ENCODE measurements at regions not wholly inside any gene's neighbourhood (a gene's known extent, or its start where the extent isn't known, plus 50 kb on each side); places are given as distances from the start of the nearest gene placed in this dataset.

DNA sequence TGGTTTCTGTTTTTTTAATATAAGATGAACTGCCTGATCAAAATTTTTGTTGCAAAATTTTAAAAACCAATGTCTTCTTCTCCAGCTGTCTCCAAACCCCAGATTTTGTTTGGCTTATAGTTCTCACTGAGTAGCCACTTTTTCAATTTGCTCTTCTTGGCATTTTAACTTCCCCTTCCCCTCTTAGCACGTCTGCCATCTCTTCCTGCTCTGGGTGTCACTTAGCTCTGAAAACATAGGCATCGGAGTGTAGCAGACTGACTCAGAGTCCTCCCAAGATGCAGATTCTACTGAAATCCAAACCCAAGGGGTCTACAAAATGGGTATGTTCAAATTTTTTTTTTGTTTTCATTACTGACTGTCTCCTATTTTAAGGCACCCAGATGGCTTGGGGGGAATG is 270.3 kb upstream of the KIRREL3 start:
- H3K9me3 Mint-ChIP-seq (ENCODE audit: unreplicated experiment) = no peaks in the 10 kb centered on the region
- H3K27ac Mint-ChIP-seq (ENCODE audit: unreplicated experiment) = no peak overlapping the region
- TF ChIP-seq, protein P1, sequence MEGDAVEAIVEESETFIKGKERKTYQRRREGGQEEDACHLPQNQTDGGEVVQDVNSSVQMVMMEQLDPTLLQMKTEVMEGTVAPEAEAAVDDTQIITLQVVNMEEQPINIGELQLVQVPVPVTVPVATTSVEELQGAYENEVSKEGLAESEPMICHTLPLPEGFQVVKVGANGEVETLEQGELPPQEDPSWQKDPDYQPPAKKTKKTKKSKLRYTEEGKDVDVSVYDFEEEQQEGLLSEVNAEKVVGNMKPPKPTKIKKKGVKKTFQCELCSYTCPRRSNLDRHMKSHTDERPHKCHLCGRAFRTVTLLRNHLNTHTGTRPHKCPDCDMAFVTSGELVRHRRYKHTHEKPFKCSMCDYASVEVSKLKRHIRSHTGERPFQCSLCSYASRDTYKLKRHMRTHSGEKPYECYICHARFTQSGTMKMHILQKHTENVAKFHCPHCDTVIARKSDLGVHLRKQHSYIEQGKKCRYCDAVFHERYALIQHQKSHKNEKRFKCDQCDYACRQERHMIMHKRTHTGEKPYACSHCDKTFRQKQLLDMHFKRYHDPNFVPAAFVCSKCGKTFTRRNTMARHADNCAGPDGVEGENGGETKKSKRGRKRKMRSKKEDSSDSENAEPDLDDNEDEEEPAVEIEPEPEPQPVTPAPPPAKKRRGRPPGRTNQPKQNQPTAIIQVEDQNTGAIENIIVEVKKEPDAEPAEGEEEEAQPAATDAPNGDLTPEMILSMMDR (IDR thresholded peaks at IDR 0.05; ENCODE audit: unreplicated experiment) = no peak
- no peak overlapping the region for H3K4me3 Mint-ChIP-seq (ENCODE audit: unreplicated experiment)
- peaks cover 1% of the 10 kb centered on the region for H3K27me3 Mint-ChIP-seq (ENCODE audit: unreplicated experiment)
- DNase-seq (ENCODE audit: low spot score) = no peak
- H3K4me1 Mint-ChIP-seq (ENCODE audit: unreplicated experiment) = no peaks in the 10 kb centered on the region
- no peaks in the 10 kb centered on the region for H3K36me3 Mint-ChIP-seq (ENCODE audit: low read depth, unreplicated experiment)

DNA sequence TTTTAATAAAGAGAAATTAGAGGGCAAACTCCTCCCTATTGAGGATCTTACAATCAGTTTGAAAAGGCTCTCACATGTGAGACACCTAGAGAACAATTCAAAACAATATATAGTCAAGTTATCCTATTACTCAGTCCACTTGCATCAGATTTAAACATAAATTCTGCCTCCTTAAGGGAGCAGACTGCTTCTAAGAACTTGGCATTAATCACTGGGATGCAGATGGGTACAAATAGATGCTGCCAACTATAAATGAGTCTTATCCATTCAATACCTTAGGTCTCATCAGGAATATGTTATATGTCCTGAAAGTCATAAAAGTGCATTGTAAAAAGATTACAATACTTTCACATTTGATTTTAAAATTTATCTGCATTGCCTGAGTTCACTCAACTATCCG is 269.3 kb upstream of the KIRREL3 start:
- H3K9me3 Mint-ChIP-seq (ENCODE audit: unreplicated experiment) = no peaks in the 10 kb centered on the region
- TF ChIP-seq, protein P1 (IDR thresholded peaks at IDR 0.05; ENCODE audit: unreplicated experiment) = no peak

DNA sequence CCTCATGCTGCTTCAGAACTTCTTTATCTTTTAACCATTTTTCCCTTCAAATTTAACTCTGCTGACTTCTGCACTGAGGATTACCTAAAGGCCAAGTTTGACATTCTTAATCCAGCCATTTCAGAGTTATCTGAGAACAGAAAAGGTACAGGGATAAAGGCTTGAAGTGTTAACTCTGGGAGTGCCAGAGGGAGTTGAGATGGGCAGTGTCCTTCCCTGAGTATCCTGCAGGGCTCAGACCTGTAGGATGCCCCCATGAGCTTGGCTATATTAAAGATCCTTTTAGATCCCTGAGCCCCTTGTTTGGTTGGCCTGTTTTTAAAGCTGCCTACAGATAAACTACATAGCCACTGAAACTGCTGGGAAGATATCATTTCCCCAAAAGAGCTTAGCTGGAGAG is 268.4 kb upstream of the KIRREL3 start:
- no peaks in the 10 kb centered on the region for H3K4me1 Mint-ChIP-seq (ENCODE audit: unreplicated experiment)
- no peak overlapping the region for H3K27ac Mint-ChIP-seq (ENCODE audit: unreplicated experiment)
- TF ChIP-seq, protein P1 (IDR thresholded peaks at IDR 0.05; ENCODE audit: unreplicated experiment) = no peak
- no peaks in the 10 kb centered on the region for H3K36me3 Mint-ChIP-seq (ENCODE audit: low read depth, unreplicated experiment)
- DNase-seq (ENCODE audit: low spot score) = no peak
- H3K9me3 Mint-ChIP-seq (ENCODE audit: unreplicated experiment) = no peaks in the 10 kb centered on the region
- H3K4me3 Mint-ChIP-seq (ENCODE audit: unreplicated experiment) = no peak overlapping the region
- H3K27me3 Mint-ChIP-seq (ENCODE audit: unreplicated experiment) = peaks cover 1% of the 10 kb centered on the region

More for the DNA sequence above, 269.3 kb upstream of the KIRREL3 start:
- H3K36me3 Mint-ChIP-seq (ENCODE audit: low read depth, unreplicated experiment) = no peaks in the 10 kb centered on the region
- no peak overlapping the region for H3K27ac Mint-ChIP-seq (ENCODE audit: unreplicated experiment)
- no peak overlapping the region for H3K4me3 Mint-ChIP-seq (ENCODE audit: unreplicated experiment)
- DNase-seq (ENCODE audit: low spot score) = no peak
- H3K4me1 Mint-ChIP-seq (ENCODE audit: unreplicated experiment) = no peaks in the 10 kb centered on the region
- H3K27me3 Mint-ChIP-seq (ENCODE audit: unreplicated experiment) = peaks cover 1% of the 10 kb centered on the region

DNA sequence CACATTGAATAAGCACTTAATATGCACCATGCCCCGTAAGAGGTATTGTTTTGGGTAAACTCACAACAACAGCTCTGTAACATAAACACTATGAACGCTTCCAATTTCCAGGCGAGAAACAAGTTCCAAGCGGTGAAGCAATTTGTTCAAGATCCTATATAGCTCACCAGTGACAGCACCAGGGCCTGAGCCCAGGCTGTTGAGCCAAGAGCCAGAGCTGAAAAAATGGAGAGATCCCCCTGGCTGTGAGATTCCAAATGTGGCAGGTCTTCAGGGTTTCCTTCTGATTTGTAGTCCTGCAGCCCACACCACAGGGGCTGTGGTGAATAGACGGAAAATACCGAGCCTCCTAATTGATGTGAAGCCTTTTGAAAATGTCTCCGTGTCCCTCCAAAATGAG is 268.0 kb upstream of the KIRREL3 start:
- H3K4me3 Mint-ChIP-seq (ENCODE audit: unreplicated experiment) = no peak overlapping the region
- peaks cover 1% of the 10 kb centered on the region for H3K27me3 Mint-ChIP-seq (ENCODE audit: unreplicated experiment)
- DNase-seq (ENCODE audit: low spot score) = no peak
- no peaks in the 10 kb centered on the region for H3K36me3 Mint-ChIP-seq (ENCODE audit: low read depth, unreplicated experiment)
- no peaks in the 10 kb centered on the region for H3K9me3 Mint-ChIP-seq (ENCODE audit: unreplicated experiment)
- TF ChIP-seq, protein P1 (IDR thresholded peaks at IDR 0.05; ENCODE audit: unreplicated experiment) = no peak
- H3K4me1 Mint-ChIP-seq (ENCODE audit: unreplicated experiment) = no peaks in the 10 kb centered on the region
- H3K27ac Mint-ChIP-seq (ENCODE audit: unreplicated experiment) = no peak overlapping the region

DNA sequence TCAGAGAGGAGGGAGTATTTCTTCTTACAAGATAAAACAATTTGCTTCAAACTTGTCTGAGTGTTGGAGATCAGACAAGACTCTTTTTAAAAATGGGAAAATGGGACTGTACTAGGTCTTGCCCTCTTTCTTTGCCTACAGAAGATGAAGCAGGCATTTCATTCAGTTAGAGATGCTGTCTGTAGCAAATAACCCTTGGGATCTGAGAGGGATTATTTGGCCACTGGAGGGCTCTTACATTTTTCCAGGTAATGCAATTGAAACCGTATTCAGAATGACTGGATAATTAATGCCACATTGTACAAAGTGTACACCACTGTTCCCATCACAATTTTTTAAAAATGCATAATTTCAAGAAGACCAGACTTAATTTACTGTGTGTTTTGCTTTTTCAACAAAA is 258.5 kb upstream of the KIRREL3 start:
- Mint-ChIP-seq H3K36me3 (ENCODE audit: low read depth, unreplicated experiment) (no peaks in the 10 kb centered on the region), H3K27me3 (ENCODE audit: unreplicated experiment) (no peaks in the 10 kb centered on the region), H3K27ac (ENCODE audit: unreplicated experiment) (no peak overlapping the region), H3K9me3 (ENCODE audit: unreplicated experiment) (no peaks in the 10 kb centered on the region), H3K4me3 (ENCODE audit: unreplicated experiment) (no peak overlapping the region), H3K4me1 (ENCODE audit: unreplicated experiment) (peaks cover 7% of the 10 kb centered on the region)
- TF ChIP-seq, protein P1 (IDR thresholded peaks at IDR 0.05; ENCODE audit: unreplicated experiment) = no peak
- DNase-seq (ENCODE audit: low spot score) = no peak
